Suprapubic skin (tissue), 4 donors: ENCODE measurements at regions not wholly inside any gene's neighbourhood (a gene's known extent, or its start where the extent isn't known, plus 50 kb on each side); places are given as distances from the start of the nearest gene placed in this dataset.
A peak's percentile ranks its signal among the peaks of the same experiment; 100 is the strongest.
"Not testable (repeated sequence)": the region's sequence is repeated elsewhere in the genome, so short reads cannot be mapped to it uniquely, and the experiment has no call there.

ENCODE experiments used
- DNase-seq, 2 donors: peaks; one replicate each; pipeline ENCODE4 v3.0.0-alpha.2; 2019; ENCODE audit warnings: low spot score in 2 of 2
- H3K27ac ChIP-seq: fragments of 200-600 bp; sonication (generic); one replicate; pipeline ENCODE4 v1.5.1; 2019
- H3K27me3 ChIP-seq: fragments of 200-600 bp; sonication (generic); one replicate; pipeline ENCODE4 v1.5.1; 2019
- H3K36me3 ChIP-seq: fragments of 200-600 bp; sonication (generic); one replicate; pipeline ENCODE4 v1.5.1; 2019
- H3K4me1 ChIP-seq: fragments of 200-600 bp; sonication (generic); one replicate; pipeline ENCODE4 v1.5.1; 2019
- H3K4me3 ChIP-seq: fragments of 200-600 bp; sonication (generic); one replicate; pipeline ENCODE4 v1.5.1; 2019; ENCODE audit warnings: mild to moderate bottlenecking
- H3K9me3 ChIP-seq: fragments of 200-600 bp; sonication (generic); one replicate; pipeline ENCODE4 v1.5.1; 2019
- EP300 ChIP-seq: sonication (generic); formaldehyde crosslinking; IDR thresholded peaks from one replicate; pipeline ENCODE4 v1.6.1; 2017; ENCODE audit warnings: antibody characterized with exemption
- POLR2A ChIP-seq, 2 donors: fragments of 450-650 bp; IDR thresholded peaks; one replicate each; pipeline ENCODE4 v1.6.1; 2017; ENCODE audit warnings: antibody characterized with exemption in 2 of 2, mild to moderate bottlenecking in 2 of 2, moderate library complexity in 2 of 2
- POLR2AphosphoS5 ChIP-seq, 3 donors: sonication (generic); formaldehyde crosslinking; IDR thresholded peaks; one replicate each; pipeline ENCODE4 v1.6.1; 2017; ENCODE audit warnings: antibody characterized with exemption in 3 of 3
- WGBS: methylation state at CpG from one replicate; pipeline ENCODE4 v1.1.5; 2018; 5-methylcytosine and 5-hydroxymethylcytosine counted together
- TF ChIP-seq, protein P1 (sequence below), 2 donors: fragments of 200-600 bp in 1 of 2; fragments of 450-650 bp in 1 of 2; sonication (generic) in 1 of 2; IDR thresholded peaks; one replicate each; pipeline ENCODE4 v1.5.1; 2016 to 2019; ENCODE audit warnings: antibody characterized with exemption in 2 of 2, mild to moderate bottlenecking in 1 of 2, moderate library complexity in 1 of 2

DNA sequence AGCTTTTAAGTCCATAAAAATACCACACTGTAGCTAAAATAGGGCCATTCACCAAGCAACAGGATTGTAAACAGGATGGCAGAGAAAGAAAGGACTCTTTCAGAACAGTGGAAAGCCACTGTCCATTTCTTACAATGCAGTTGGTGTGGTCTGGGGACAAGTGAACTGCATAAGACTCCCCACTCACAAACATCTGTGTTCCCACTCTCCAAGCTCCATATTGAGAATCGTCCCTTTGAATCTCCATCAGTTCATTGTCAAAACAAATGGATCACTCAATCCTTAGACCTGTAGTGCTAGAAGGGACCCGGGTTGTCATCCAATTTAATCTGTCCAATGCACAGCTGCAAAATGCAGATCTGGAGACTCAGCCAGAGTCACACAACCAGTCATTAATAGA is 347.4 kb upstream of the KLHL29 start:
- WGBS = 86% methylated on average over 2 of the region's 2 CpGs
- Histone ChIP-seq H3K9me3 (no peaks in the 10 kb centered on the region), H3K27ac (peak overlapping the region; percentile 10), H3K36me3 (no peaks in the 10 kb centered on the region), H3K4me1 (peaks cover 5% of the 10 kb centered on the region), H3K27me3 (no peaks in the 10 kb centered on the region), H3K4me3 (no peak overlapping the region)
- TF ChIP-seq POLR2A (IDR thresholded peaks at IDR 0.05) (no peak), EP300 (no peak), POLR2AphosphoS5 (IDR thresholded peaks at IDR 0.05) (no peak)
- TF ChIP-seq, protein P1, sequence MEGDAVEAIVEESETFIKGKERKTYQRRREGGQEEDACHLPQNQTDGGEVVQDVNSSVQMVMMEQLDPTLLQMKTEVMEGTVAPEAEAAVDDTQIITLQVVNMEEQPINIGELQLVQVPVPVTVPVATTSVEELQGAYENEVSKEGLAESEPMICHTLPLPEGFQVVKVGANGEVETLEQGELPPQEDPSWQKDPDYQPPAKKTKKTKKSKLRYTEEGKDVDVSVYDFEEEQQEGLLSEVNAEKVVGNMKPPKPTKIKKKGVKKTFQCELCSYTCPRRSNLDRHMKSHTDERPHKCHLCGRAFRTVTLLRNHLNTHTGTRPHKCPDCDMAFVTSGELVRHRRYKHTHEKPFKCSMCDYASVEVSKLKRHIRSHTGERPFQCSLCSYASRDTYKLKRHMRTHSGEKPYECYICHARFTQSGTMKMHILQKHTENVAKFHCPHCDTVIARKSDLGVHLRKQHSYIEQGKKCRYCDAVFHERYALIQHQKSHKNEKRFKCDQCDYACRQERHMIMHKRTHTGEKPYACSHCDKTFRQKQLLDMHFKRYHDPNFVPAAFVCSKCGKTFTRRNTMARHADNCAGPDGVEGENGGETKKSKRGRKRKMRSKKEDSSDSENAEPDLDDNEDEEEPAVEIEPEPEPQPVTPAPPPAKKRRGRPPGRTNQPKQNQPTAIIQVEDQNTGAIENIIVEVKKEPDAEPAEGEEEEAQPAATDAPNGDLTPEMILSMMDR (IDR thresholded peaks at IDR 0.05) = no peak
- no peak for DNase-seq

DNA sequence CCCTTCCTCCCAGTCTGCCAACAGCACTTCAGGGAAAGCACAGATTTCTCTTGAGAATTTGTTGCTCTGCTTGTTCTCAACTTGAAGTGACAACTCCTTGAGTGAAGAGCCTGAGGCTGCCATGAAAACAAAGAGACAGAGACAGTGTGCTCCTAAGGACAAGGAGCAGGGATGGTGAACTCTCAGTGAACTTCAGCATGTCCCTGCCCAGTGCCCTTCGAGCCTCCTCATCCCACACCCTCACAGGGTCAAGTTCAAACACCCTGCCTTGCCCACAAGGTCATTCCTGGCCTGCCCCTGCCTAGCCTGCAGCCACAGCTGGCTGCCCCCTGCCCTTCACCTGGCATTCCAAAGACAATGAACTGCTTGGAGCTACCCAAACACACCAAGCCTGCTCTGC is 343.5 kb upstream of the KLHL29 start:
- TF ChIP-seq EP300 (no peak), POLR2A (IDR thresholded peaks at IDR 0.05) (no peak), POLR2AphosphoS5 (IDR thresholded peaks at IDR 0.05) (no peak)
- TF ChIP-seq, protein P1 (IDR thresholded peaks at IDR 0.05) = no peak
- H3K27ac ChIP-seq = peak overlapping the region; percentile 63
- H3K4me3 ChIP-seq = no peak overlapping the region
- H3K27me3 ChIP-seq = no peaks in the 10 kb centered on the region
- no peaks in the 10 kb centered on the region for H3K36me3 ChIP-seq
- no peak for DNase-seq
- H3K4me1 ChIP-seq = peaks cover 5% of the 10 kb centered on the region
- no peaks in the 10 kb centered on the region for H3K9me3 ChIP-seq
- WGBS = 40% methylated on average over 1 of the region's 1 CpG

DNA sequence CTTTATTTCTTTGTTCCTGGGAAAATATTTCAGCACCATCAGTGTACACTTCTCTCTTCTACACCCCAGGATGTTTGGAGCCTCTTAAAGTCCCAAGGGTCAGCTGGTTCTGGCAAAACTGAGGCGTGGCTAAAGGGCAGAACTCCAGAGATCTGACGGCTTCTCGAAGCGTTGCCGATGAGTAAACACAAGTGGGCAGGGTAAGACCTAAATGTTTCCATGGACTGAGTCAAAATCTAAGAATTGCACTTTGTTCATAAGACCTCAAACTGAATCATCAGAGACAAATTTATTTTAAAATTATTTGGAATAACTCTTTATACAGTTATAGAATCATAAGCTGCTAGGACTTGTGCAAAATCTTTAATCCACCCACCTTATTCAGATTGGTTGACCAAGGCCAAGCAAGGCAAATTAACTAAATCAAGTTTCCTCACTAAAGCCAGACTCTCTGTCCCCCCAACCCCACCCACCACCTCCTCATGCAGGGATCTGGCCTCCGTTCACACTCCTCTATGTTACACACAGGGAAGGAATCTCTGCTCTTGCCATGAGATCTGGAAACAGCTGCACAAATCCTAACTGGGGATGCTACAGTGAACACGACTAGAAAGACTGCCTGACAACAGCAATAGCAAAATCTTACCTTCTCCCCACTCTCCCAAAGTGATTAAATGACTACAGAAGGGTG is 342.6 kb upstream of the KLHL29 start:
- no peak for DNase-seq
- TF ChIP-seq POLR2AphosphoS5 (IDR thresholded peaks at IDR 0.05) (no peak), POLR2A (IDR thresholded peaks at IDR 0.05) (no peak), EP300 (no peak)
- TF ChIP-seq, protein P1 (IDR thresholded peaks at IDR 0.05) = no peak
- Histone ChIP-seq H3K27ac (peak overlapping the region; percentile 63), H3K9me3 (no peaks in the 10 kb centered on the region), H3K27me3 (no peaks in the 10 kb centered on the region), H3K4me1 (peaks cover 5% of the 10 kb centered on the region), H3K4me3 (no peak overlapping the region), H3K36me3 (no peaks in the 10 kb centered on the region)
- 51% methylated on average over 7 of the region's 7 CpGs for WGBS

DNA sequence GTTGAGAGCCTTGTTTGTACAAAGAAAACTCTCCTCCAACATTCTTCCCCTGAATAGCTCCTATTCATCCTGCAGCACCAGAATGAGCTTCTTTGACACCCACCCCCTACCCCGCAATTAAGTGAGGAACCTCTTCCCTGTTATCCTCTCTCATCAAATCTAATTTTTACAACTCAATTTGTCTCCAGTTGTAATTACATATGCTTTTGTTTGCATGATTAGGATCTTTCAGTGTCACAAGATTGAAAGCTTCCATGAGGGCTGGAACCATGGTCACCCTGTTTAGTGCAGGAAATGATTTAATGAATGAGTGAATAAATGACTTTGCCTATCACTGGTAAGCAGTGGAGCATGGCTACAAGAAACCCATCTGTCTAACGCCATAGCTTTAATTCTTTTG is 334.6 kb upstream of the KLHL29 start:
- no peak overlapping the region for H3K4me3 ChIP-seq
- TF ChIP-seq EP300 (no peak), POLR2AphosphoS5 (IDR thresholded peaks at IDR 0.05) (no peak)
- WGBS = 75% methylated on average over 2 of the region's 2 CpGs
- no peaks in the 10 kb centered on the region for H3K9me3 ChIP-seq
- H3K4me1 ChIP-seq = no peaks in the 10 kb centered on the region
- H3K36me3 ChIP-seq = no peaks in the 10 kb centered on the region
- H3K27ac ChIP-seq = no peak overlapping the region
- H3K27me3 ChIP-seq = no peaks in the 10 kb centered on the region
- DNase-seq = no peak

DNA sequence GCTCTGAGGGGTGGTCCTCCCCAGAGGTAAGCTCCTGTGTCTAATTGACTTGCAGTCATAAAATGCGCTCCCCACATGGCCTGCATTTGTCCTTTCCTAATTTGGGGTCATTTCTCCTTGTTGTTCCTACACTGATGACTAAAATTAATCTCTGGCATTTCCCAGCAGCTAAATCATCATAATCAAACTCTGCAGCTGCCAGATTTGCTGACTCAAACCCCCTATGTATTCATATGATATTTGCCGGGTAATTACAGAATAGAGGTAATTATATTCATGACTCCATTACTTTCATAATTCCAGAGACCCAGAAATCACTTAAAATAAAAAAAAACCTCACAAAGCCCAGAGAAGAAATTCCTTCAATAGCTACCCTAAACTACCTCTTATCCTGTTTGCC is 331.4 kb upstream of the KLHL29 start:
- 59% methylated on average over 2 of the region's 2 CpGs for WGBS
- no peaks in the 10 kb centered on the region for H3K36me3 ChIP-seq
- no peak overlapping the region for H3K27ac ChIP-seq
- H3K4me1 ChIP-seq = no peaks in the 10 kb centered on the region
- no peaks in the 10 kb centered on the region for H3K9me3 ChIP-seq
- H3K4me3 ChIP-seq = no peak overlapping the region
- no peak for DNase-seq
- TF ChIP-seq, protein P1 (IDR thresholded peaks at IDR 0.05) = no peak
- TF ChIP-seq POLR2AphosphoS5 (IDR thresholded peaks at IDR 0.05) (no peak), POLR2A (IDR thresholded peaks at IDR 0.05) (no peak), EP300 (no peak)
- H3K27me3 ChIP-seq = no peaks in the 10 kb centered on the region

DNA sequence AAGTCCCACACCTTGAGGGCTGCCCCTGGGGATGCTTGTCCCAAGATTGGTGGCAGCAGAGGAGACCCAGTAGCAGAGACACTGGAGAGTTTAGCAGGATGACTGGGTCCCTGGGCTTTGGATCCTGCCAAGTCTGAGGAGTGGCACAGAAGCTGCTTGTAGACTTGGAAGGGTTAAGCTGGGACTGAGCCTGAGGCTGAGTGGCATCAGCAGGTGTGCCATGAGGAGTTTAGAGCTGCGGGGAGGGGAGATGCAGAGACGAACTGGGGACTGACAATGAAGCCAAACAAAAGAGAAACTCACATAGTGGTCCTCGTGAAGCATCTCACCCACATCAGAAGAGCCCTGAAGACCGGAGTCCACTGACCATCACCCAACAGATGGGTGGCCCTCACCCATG is 329.7 kb upstream of the KLHL29 start:
- Histone ChIP-seq H3K27me3 (no peaks in the 10 kb centered on the region), H3K36me3 (no peaks in the 10 kb centered on the region), H3K9me3 (no peaks in the 10 kb centered on the region), H3K27ac (no peak overlapping the region), H3K4me1 (no peaks in the 10 kb centered on the region), H3K4me3 (no peak overlapping the region)
- TF ChIP-seq POLR2A (IDR thresholded peaks at IDR 0.05) = no peak
- TF ChIP-seq EP300 = no peak
- 54% methylated on average over 4 of the region's 4 CpGs for WGBS
- DNase-seq = no peak

DNA sequence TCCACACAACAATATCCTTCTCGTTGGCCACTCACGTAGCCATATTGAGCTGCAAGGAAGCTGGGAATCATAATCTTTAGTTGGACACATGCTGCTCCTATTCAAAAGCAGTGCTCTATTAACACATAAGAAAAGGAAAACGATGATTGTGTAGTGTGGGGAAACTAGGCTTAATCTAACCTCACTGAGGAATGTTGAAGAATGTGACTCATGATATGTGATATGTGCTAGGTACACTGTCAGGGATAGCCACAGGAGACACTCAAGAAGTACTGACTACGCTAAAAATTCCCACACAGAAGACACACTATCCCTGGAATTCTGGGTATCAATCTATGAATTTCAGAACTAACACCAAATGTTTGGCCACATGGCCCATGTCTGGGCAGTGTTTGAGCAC is 328.1 kb upstream of the KLHL29 start:
- not testable (repeated sequence) for H3K27ac ChIP-seq, H3K36me3 ChIP-seq, H3K9me3 ChIP-seq, H3K4me1 ChIP-seq, H3K27me3 ChIP-seq, H3K4me3 ChIP-seq, DNase-seq
- 76% methylated on average over 4 of the region's 4 CpGs for WGBS
